ENCODE measurements at regions not wholly inside any gene's neighbourhood (a gene's known extent, or its start where the extent isn't known, plus 50 kb on each side); places are given as distances from the start of the nearest gene placed in this dataset.

- TF ChIP-seq POLR2A (IDR thresholded peaks at IDR 0.05) (no peak), CTCF (IDR thresholded peaks at IDR 0.05) (no peak)
Measured at GRCh38 chr17:33447090-33447489, 154.0 kb upstream of the ASIC2 start.
